ENCODE measurements at regions not wholly inside any gene's neighbourhood (a gene's known extent, or its start where the extent isn't known, plus 50 kb on each side); places are given as distances from the start of the nearest gene placed in this dataset.

- Histone ChIP-seq H3K27ac (ENCODE audit: low read depth, low read length) (no peak overlapping the region), H3K9ac (ENCODE audit: low read depth in 1 of 3, low read length in 3 of 3) (no peak overlapping the region), H3K36me3 (ENCODE audit: control insufficient read depth in 3 of 3, insufficient read depth in 3 of 3, low read length in 3 of 3) (no peaks in the 10 kb centered on the region), H3K9me3 (ENCODE audit: control insufficient read depth in 3 of 3, low read length in 3 of 3) (no peaks in the 10 kb centered on the region), H3K4me1 (ENCODE audit: control insufficient read depth in 3 of 3, insufficient read depth in 3 of 3, low read length in 3 of 3) (no peaks in the 10 kb centered on the region), H3K27me3 (ENCODE audit: control insufficient read depth in 3 of 3, insufficient read depth in 3 of 3, low read length in 3 of 3) (no peaks in the 10 kb centered on the region), H3K4me3 (ENCODE audit: low read length in 3 of 3) (no peak overlapping the region)
Measured at GRCh38 chr12:22880807-22881206, 255.8 kb downstream of the ETNK1 start.

GRCh38 chr12:22881878-22882385 is 257.0 kb downstream of the ETNK1 start:
- Histone ChIP-seq H3K9ac (ENCODE audit: low read depth in 1 of 3, low read length in 3 of 3) (no peak overlapping the region), H3K9me3 (ENCODE audit: control insufficient read depth in 3 of 3, low read length in 3 of 3) (no peaks in the 10 kb centered on the region), H3K27ac (ENCODE audit: low read depth, low read length) (no peak overlapping the region), H3K4me3 (ENCODE audit: low read length in 3 of 3) (no peak overlapping the region), H3K4me1 (ENCODE audit: control insufficient read depth in 3 of 3, insufficient read depth in 3 of 3, low read length in 3 of 3) (no peaks in the 10 kb centered on the region), H3K27me3 (ENCODE audit: control insufficient read depth in 3 of 3, insufficient read depth in 3 of 3, low read length in 3 of 3) (no peaks in the 10 kb centered on the region), H3K36me3 (ENCODE audit: control insufficient read depth in 3 of 3, insufficient read depth in 3 of 3, low read length in 3 of 3) (no peaks in the 10 kb centered on the region)

GRCh38 chr12:22882559-22882958 is 257.6 kb downstream of the ETNK1 start:
- no peaks in the 10 kb centered on the region for H3K36me3 ChIP-seq (ENCODE audit: control insufficient read depth in 3 of 3, insufficient read depth in 3 of 3, low read length in 3 of 3)
- H3K9ac ChIP-seq (ENCODE audit: low read depth in 1 of 3, low read length in 3 of 3), result no peak overlapping the region
- H3K4me1 ChIP-seq (ENCODE audit: control insufficient read depth in 3 of 3, insufficient read depth in 3 of 3, low read length in 3 of 3), result no peaks in the 10 kb centered on the region
- no peak overlapping the region for H3K4me3 ChIP-seq (ENCODE audit: low read length in 3 of 3)
- H3K27me3 ChIP-seq (ENCODE audit: control insufficient read depth in 3 of 3, insufficient read depth in 3 of 3, low read length in 3 of 3), result no peaks in the 10 kb centered on the region
- no peaks in the 10 kb centered on the region for H3K9me3 ChIP-seq (ENCODE audit: control insufficient read depth in 3 of 3, low read length in 3 of 3)
- H3K27ac ChIP-seq (ENCODE audit: low read depth, low read length), result no peak overlapping the region

GRCh38 chr12:22893878-22894277 is 268.9 kb downstream of the ETNK1 start:
- Histone ChIP-seq H3K9me3 (ENCODE audit: control insufficient read depth in 3 of 3, low read length in 3 of 3) (no peaks in the 10 kb centered on the region), H3K4me3 (ENCODE audit: low read length in 3 of 3) (no peak overlapping the region), H3K27me3 (ENCODE audit: control insufficient read depth in 3 of 3, insufficient read depth in 3 of 3, low read length in 3 of 3) (no peaks in the 10 kb centered on the region), H3K27ac (ENCODE audit: low read depth, low read length) (no peak overlapping the region), H3K9ac (ENCODE audit: low read depth in 1 of 3, low read length in 3 of 3) (no peak overlapping the region), H3K4me1 (ENCODE audit: control insufficient read depth in 3 of 3, insufficient read depth in 3 of 3, low read length in 3 of 3) (no peaks in the 10 kb centered on the region), H3K36me3 (ENCODE audit: control insufficient read depth in 3 of 3, insufficient read depth in 3 of 3, low read length in 3 of 3) (no peaks in the 10 kb centered on the region)

GRCh38 chr12:22899184-22899583 is 274.2 kb downstream of the ETNK1 start:
- Histone ChIP-seq H3K9ac (ENCODE audit: low read depth in 1 of 3, low read length in 3 of 3) (no peak overlapping the region), H3K4me3 (ENCODE audit: low read length in 3 of 3) (no peak overlapping the region), H3K27me3 (ENCODE audit: control insufficient read depth in 3 of 3, insufficient read depth in 3 of 3, low read length in 3 of 3) (no peaks in the 10 kb centered on the region), H3K9me3 (ENCODE audit: control insufficient read depth in 3 of 3, low read length in 3 of 3) (peaks cover 0 to 2% (median 0%) of the 10 kb centered on the region in 3 donors), H3K36me3 (ENCODE audit: control insufficient read depth in 3 of 3, insufficient read depth in 3 of 3, low read length in 3 of 3) (no peaks in the 10 kb centered on the region), H3K4me1 (ENCODE audit: control insufficient read depth in 3 of 3, insufficient read depth in 3 of 3, low read length in 3 of 3) (no peaks in the 10 kb centered on the region), H3K27ac (ENCODE audit: low read depth, low read length) (no peak overlapping the region)

GRCh38 chr12:22900401-22900800 is 275.4 kb downstream of the ETNK1 start:
- Histone ChIP-seq H3K36me3 (ENCODE audit: control insufficient read depth in 3 of 3, insufficient read depth in 3 of 3, low read length in 3 of 3) (no peaks in the 10 kb centered on the region), H3K4me3 (ENCODE audit: low read length in 3 of 3) (no peak overlapping the region), H3K27ac (ENCODE audit: low read depth, low read length) (no peak overlapping the region), H3K4me1 (ENCODE audit: control insufficient read depth in 3 of 3, insufficient read depth in 3 of 3, low read length in 3 of 3) (no peaks in the 10 kb centered on the region), H3K9ac (ENCODE audit: low read depth in 1 of 3, low read length in 3 of 3) (no peak overlapping the region), H3K27me3 (ENCODE audit: control insufficient read depth in 3 of 3, insufficient read depth in 3 of 3, low read length in 3 of 3) (no peaks in the 10 kb centered on the region), H3K9me3 (ENCODE audit: control insufficient read depth in 3 of 3, low read length in 3 of 3) (peaks cover 0 to 2% (median 0%) of the 10 kb centered on the region in 3 donors)

GRCh38 chr12:22904485-22904884 is 279.5 kb downstream of the ETNK1 start:
- H3K9me3 ChIP-seq (ENCODE audit: control insufficient read depth in 3 of 3, low read length in 3 of 3), result peaks cover 0 to 2% (median 0%) of the 10 kb centered on the region in 3 donors
- no peaks in the 10 kb centered on the region for H3K4me1 ChIP-seq (ENCODE audit: control insufficient read depth in 3 of 3, insufficient read depth in 3 of 3, low read length in 3 of 3)
- H3K27ac ChIP-seq (ENCODE audit: low read depth, low read length), result no peak overlapping the region
- H3K36me3 ChIP-seq (ENCODE audit: control insufficient read depth in 3 of 3, insufficient read depth in 3 of 3, low read length in 3 of 3), result no peaks in the 10 kb centered on the region
- H3K27me3 ChIP-seq (ENCODE audit: control insufficient read depth in 3 of 3, insufficient read depth in 3 of 3, low read length in 3 of 3), result no peaks in the 10 kb centered on the region
- H3K9ac ChIP-seq (ENCODE audit: low read depth in 1 of 3, low read length in 3 of 3), result no peak overlapping the region
- no peak overlapping the region for H3K4me3 ChIP-seq (ENCODE audit: low read length in 3 of 3)

- Histone ChIP-seq H3K9ac (ENCODE audit: low read depth in 1 of 3, low read length in 3 of 3) (no peak overlapping the region), H3K36me3 (ENCODE audit: control insufficient read depth in 3 of 3, insufficient read depth in 3 of 3, low read length in 3 of 3) (no peaks in the 10 kb centered on the region), H3K9me3 (ENCODE audit: control insufficient read depth in 3 of 3, low read length in 3 of 3) (no peaks in the 10 kb centered on the region), H3K27ac (ENCODE audit: low read depth, low read length) (no peak overlapping the region), H3K4me3 (ENCODE audit: low read length in 3 of 3) (no peak overlapping the region), H3K4me1 (ENCODE audit: control insufficient read depth in 3 of 3, insufficient read depth in 3 of 3, low read length in 3 of 3) (no peaks in the 10 kb centered on the region), H3K27me3 (ENCODE audit: control insufficient read depth in 3 of 3, insufficient read depth in 3 of 3, low read length in 3 of 3) (no peaks in the 10 kb centered on the region)
Measured at GRCh38 chr12:22916241-22916640, 291.3 kb downstream of the ETNK1 start.

GRCh38 chr12:22916815-22917214 is 291.8 kb downstream of the ETNK1 start:
- Histone ChIP-seq H3K4me1 (ENCODE audit: control insufficient read depth in 3 of 3, insufficient read depth in 3 of 3, low read length in 3 of 3) (no peaks in the 10 kb centered on the region), H3K27ac (ENCODE audit: low read depth, low read length) (no peak overlapping the region), H3K9ac (ENCODE audit: low read depth in 1 of 3, low read length in 3 of 3) (no peak overlapping the region), H3K36me3 (ENCODE audit: control insufficient read depth in 3 of 3, insufficient read depth in 3 of 3, low read length in 3 of 3) (no peaks in the 10 kb centered on the region), H3K9me3 (ENCODE audit: control insufficient read depth in 3 of 3, low read length in 3 of 3) (no peaks in the 10 kb centered on the region), H3K27me3 (ENCODE audit: control insufficient read depth in 3 of 3, insufficient read depth in 3 of 3, low read length in 3 of 3) (no peaks in the 10 kb centered on the region), H3K4me3 (ENCODE audit: low read length in 3 of 3) (no peak overlapping the region)

- no peak overlapping the region for H3K27ac ChIP-seq (ENCODE audit: low read depth, low read length)
- no peaks in the 10 kb centered on the region for H3K36me3 ChIP-seq (ENCODE audit: control insufficient read depth in 3 of 3, insufficient read depth in 3 of 3, low read length in 3 of 3)
- no peak overlapping the region for H3K9ac ChIP-seq (ENCODE audit: low read depth in 1 of 3, low read length in 3 of 3)
- H3K4me1 ChIP-seq (ENCODE audit: control insufficient read depth in 3 of 3, insufficient read depth in 3 of 3, low read length in 3 of 3), result no peaks in the 10 kb centered on the region
- H3K9me3 ChIP-seq (ENCODE audit: control insufficient read depth in 3 of 3, low read length in 3 of 3), result no peaks in the 10 kb centered on the region
- no peaks in the 10 kb centered on the region for H3K27me3 ChIP-seq (ENCODE audit: control insufficient read depth in 3 of 3, insufficient read depth in 3 of 3, low read length in 3 of 3)
- no peak overlapping the region for H3K4me3 ChIP-seq (ENCODE audit: low read length in 3 of 3)
Measured at GRCh38 chr12:22919883-22920282, 294.9 kb downstream of the ETNK1 start.

GRCh38 chr12:22923768-22924167 is 298.8 kb downstream of the ETNK1 start:
- Histone ChIP-seq H3K9me3 (ENCODE audit: control insufficient read depth in 3 of 3, low read length in 3 of 3) (no peaks in the 10 kb centered on the region), H3K4me3 (ENCODE audit: low read length in 3 of 3) (no peak overlapping the region), H3K36me3 (ENCODE audit: control insufficient read depth in 3 of 3, insufficient read depth in 3 of 3, low read length in 3 of 3) (no peaks in the 10 kb centered on the region), H3K9ac (ENCODE audit: low read depth in 1 of 3, low read length in 3 of 3) (no peak overlapping the region), H3K27ac (ENCODE audit: low read depth, low read length) (no peak overlapping the region), H3K4me1 (ENCODE audit: control insufficient read depth in 3 of 3, insufficient read depth in 3 of 3, low read length in 3 of 3) (no peaks in the 10 kb centered on the region), H3K27me3 (ENCODE audit: control insufficient read depth in 3 of 3, insufficient read depth in 3 of 3, low read length in 3 of 3) (no peaks in the 10 kb centered on the region)
